ENCODE measurements at regions not wholly inside any gene's neighbourhood (a gene's known extent, or its start where the extent isn't known, plus 50 kb on each side); places are given as distances from the start of the nearest gene placed in this dataset.

DNA sequence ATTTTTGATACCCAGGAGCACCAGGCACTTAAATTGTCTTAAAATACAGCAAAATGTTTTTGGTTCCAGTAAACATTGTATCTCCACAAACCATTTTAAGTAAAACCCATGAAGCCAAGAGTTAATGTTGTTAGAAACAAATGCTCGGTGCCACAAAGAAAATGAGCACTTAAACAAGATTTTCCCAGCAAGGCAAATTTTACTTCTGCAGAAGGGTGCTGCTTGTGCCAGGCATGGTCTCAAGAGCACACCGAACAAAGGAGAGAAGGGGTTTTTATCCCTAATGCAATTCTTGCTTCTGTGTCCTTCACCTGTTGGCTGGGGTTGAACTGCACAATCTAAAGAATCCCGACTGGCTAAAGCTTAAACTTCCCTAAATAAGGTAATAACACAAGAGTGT, 286.7 kb downstream of the ADCYAP1 start:
- TF ChIP-seq EZH2 (IDR thresholded peaks at IDR 0.05; ENCODE audit: insufficient read depth, poor library complexity, severe bottlenecking), result no peak
- TF ChIP-seq EZH2phosphoT487 (IDR thresholded peaks at IDR 0.05; ENCODE audit: insufficient read depth, low read depth), result no peak
